Adrenal gland (tissue), 9 donors: ENCODE measurements at regions not wholly inside any gene's neighbourhood (a gene's known extent, or its start where the extent isn't known, plus 50 kb on each side); places are given as distances from the start of the nearest gene placed in this dataset.

Source experiments
- DNase-seq, 7 donors: peaks; one replicate each; pipeline ENCODE4 v3.0.0-alpha.2; 2019 to 2020
- H3K27ac ChIP-seq, 5 donors: fragments of 200-600 bp; sonication (generic) in 4 of 5; 1 replicate in 3 of 5; 2 replicates in 2 of 5; pipeline versions ENCODE4 v1.5.1 to v1.8.0; 2016 to 2020; ENCODE audit warnings: mild to moderate bottlenecking in 1 of 5
- H3K27me3 ChIP-seq: fragments of 200-600 bp; 2 replicates; pipeline ENCODE4 v1.8.0; 2021
- H3K36me3 ChIP-seq, 2 donors: fragments of 200-600 bp; replicated peaks in 1 of 2; 1 replicate in 1 of 2; 2 replicates in 1 of 2; pipeline versions ENCODE4 v1.5.1 to v1.8.0; 2018 to 2022
- H3K4me1 ChIP-seq, 2 donors: fragments of 200-600 bp; replicated peaks in 1 of 2; 1 replicate in 1 of 2; 2 replicates in 1 of 2; pipeline versions ENCODE4 v1.5.1 to v1.8.0; 2018 to 2021
- H3K4me3 ChIP-seq, 4 donors: fragments of 200-600 bp; sonication (generic) in 3 of 4; one replicate each; pipeline ENCODE4 v1.5.1; 2016 to 2018
- H3K9me3 ChIP-seq, 3 donors: fragments of 200-600 bp; sonication (generic) in 1 of 3; replicated peaks in 1 of 3; 1 replicate in 2 of 3; 2 replicates in 1 of 3; pipeline versions ENCODE4 v1.5.1 to v1.8.0; 2016 to 2021
- CTCF ChIP-seq, 6 experiments: fragments of 450-650 bp in 4 of 6; fragments of 200-600 bp in 2 of 6; sonication (generic) in 1 of 6; IDR thresholded peaks; 1 replicate in 5 of 6; 2 replicates in 1 of 6; pipeline versions ENCODE4 v1.5.1 to v1.8.0; 2016 to 2021; ENCODE audit warnings: antibody characterized with exemption in 6 of 6, mild to moderate bottlenecking in 2 of 6, moderate library complexity in 1 of 6
- POLR2A ChIP-seq, 2 donors: fragments of 450-650 bp; IDR thresholded peaks; one replicate each; pipeline ENCODE4 v1.6.1; 2017; ENCODE audit warnings: antibody characterized with exemption in 2 of 2, mild to moderate bottlenecking in 2 of 2, moderate library complexity in 1 of 2
- WGBS, 4 donors: extraction: QIAGEN DNeasy Blood & Tissue Kit in 2 of 4; methylation state at CpG; one replicate each; pipeline versions ENCODE4 v1.1.5 to v1.1.7; 2013 to 2017; 5-methylcytosine and 5-hydroxymethylcytosine counted together
- intact Hi-C, 2 donors: fragments of 100-400 bp; cut with DNase I; formaldehyde crosslinking; loops; one replicate each; pipeline versions ENCODE4 v1.14.1 to v1.15.0; 2022 to 2023
- donor health status: healthy with polysubstance abuse.
- donor health status: Bipolar disorder and iron deficiency.
- donor health status: DM: yes; HTN: yes; CAD: no.
- donor health status: DM: no; HTN: no; CAD: no.
- donor health status: DM: no; HTN: no; CAD: no.

- DNase-seq = no peak
- H3K9me3 ChIP-seq = no peaks in the 10 kb centered on the region
- H3K27me3 ChIP-seq = no peaks in the 10 kb centered on the region
- WGBS, 4 donors = 94 to 98% (median 96%) methylated on average over 4 of the region's 4 CpGs
- no peaks in the 10 kb centered on the region for H3K36me3 ChIP-seq
- no peak for TF ChIP-seq CTCF (IDR thresholded peaks at IDR 0.05)
- no peak for TF ChIP-seq POLR2A (IDR thresholded peaks at IDR 0.05)
- H3K4me3 ChIP-seq = no peak overlapping the region
- no peak overlapping the region for H3K27ac ChIP-seq
- intact Hi-C loops = no loop called here
- H3K4me1 ChIP-seq = no peaks in the 10 kb centered on the region
Measured at GRCh38 chr10:28995497-28995896, 293.4 kb upstream of the LYZL1 start.

GRCh38 chr10:28996345-28996744 is 292.5 kb upstream of the LYZL1 start:
- Histone ChIP-seq H3K4me3 (no peak overlapping the region), H3K27me3 (no peaks in the 10 kb centered on the region), H3K27ac (no peak overlapping the region), H3K9me3 (no peaks in the 10 kb centered on the region), H3K36me3 (no peaks in the 10 kb centered on the region), H3K4me1 (no peaks in the 10 kb centered on the region)
- DNase-seq = no peak
- intact Hi-C loops = no loop called here
- 86 to 92% (median 89%) methylated on average over 6 of the region's 6 CpGs for WGBS, 4 donors
- TF ChIP-seq POLR2A (IDR thresholded peaks at IDR 0.05) (no peak), CTCF (IDR thresholded peaks at IDR 0.05) (no peak)

GRCh38 chr10:28996947-28997551 is 291.8 kb upstream of the LYZL1 start:
- Histone ChIP-seq H3K27me3 (no peaks in the 10 kb centered on the region), H3K27ac (no peak overlapping the region), H3K9me3 (no peaks in the 10 kb centered on the region), H3K4me1 (no peaks in the 10 kb centered on the region), H3K4me3 (no peak overlapping the region), H3K36me3 (no peaks in the 10 kb centered on the region)
- TF ChIP-seq POLR2A (IDR thresholded peaks at IDR 0.05) (no peak), CTCF (IDR thresholded peaks at IDR 0.05) (no peak)
- WGBS, 4 donors = 92 to 96% (median 94%) methylated on average over 6 of the region's 6 CpGs
- no peak for DNase-seq
- intact Hi-C loops = no loop called here

GRCh38 chr10:28997734-28998133 is 291.1 kb upstream of the LYZL1 start:
- no peak overlapping the region for H3K27ac ChIP-seq
- DNase-seq = no peak
- no peak overlapping the region for H3K4me3 ChIP-seq
- no peak for TF ChIP-seq POLR2A (IDR thresholded peaks at IDR 0.05)
- TF ChIP-seq CTCF (IDR thresholded peaks at IDR 0.05) = no peak
- H3K9me3 ChIP-seq = no peaks in the 10 kb centered on the region
- WGBS, 4 donors = 78 to 96% (median 83%) methylated on average over 5 to 6 of the region's 6 CpGs
- intact Hi-C loops = no loop called here
- H3K27me3 ChIP-seq = no peaks in the 10 kb centered on the region
- H3K36me3 ChIP-seq = no peaks in the 10 kb centered on the region
- no peaks in the 10 kb centered on the region for H3K4me1 ChIP-seq
